K562 (cell line): ENCODE measurements at regions not wholly inside any gene's neighbourhood (a gene's known extent, or its start where the extent isn't known, plus 50 kb on each side); places are given as distances from the start of the nearest gene placed in this dataset.

Experiments
- ATAC-seq: fragments of 200-7000 bp; cut with Tn5 transposase; 3 replicates; pipeline ENCODE4 v1.9.1; 2020; ENCODE audit warnings: moderate library complexity
- BruUV-seq: library from RNA; stranded (reverse); fragments of 400-500 nt; replicated peaks from 2 replicates; lab custom pipeline; 2021; lab: Mats Ljungman, UMichigan
- CTCF ChIA-PET: fragments of 300-600 bp; formaldehyde crosslinking; extraction: SDS; loops from one replicate; lab custom pipeline; 2021; ENCODE audit warnings: low intra/inter-chr PET ratio; lab: Yijun Ruan, JAX
- POLR2A ChIA-PET: fragments of 300-600, 350-650 bp; sonication (Branson Sonifier 250); formaldehyde crosslinking; extraction: SDS; loops from one replicate; lab custom pipeline; 2021; ENCODE audit warnings: antibody characterized with exemption, inconsistent platforms; lab: Yijun Ruan, JAX
- DNase-seq, 4 experiments: peaks; one replicate each; pipeline versions ENCODE4 v3.0.0 to v3.0.0-alpha.2; 2011 to 2018; ENCODE audit warnings: low spot score in 3 of 4, mixed read lengths in 3 of 4; ENCODE audit errors: extremely low read depth in 1 of 4
- FAIRE-seq: peaks from 2 replicates; lab custom pipeline; 2011; peaks lifted over from hg19 to GRCh38; lab: Jason Lieb, UNC
- H2AFZ ChIP-seq: 2 replicates; pipeline ENCODE4 v1.6.0; 2011; ENCODE audit warnings: low read depth, low read length, control low read depth, inconsistent platforms
- H3K27ac ChIP-seq: fragments of 200-600 bp; 3 replicates; pipeline ENCODE4 v1.8.0; 2011; ENCODE audit warnings: low read depth, mild to moderate bottlenecking, control low read depth, inconsistent platforms, low read length, moderate library complexity, mixed read lengths; ENCODE audit errors: extremely low read depth
- H3K27me3 ChIP-seq, 2 experiments: fragments of 300-600 bp in 1 of 2; 2 replicates in 1 of 2; 3 replicates in 1 of 2; pipeline versions ENCODE4 v1.6.0 to v1.8.0; 2011; ENCODE audit warnings: inconsistent platforms in 2 of 2, low read length in 2 of 2, mild to moderate bottlenecking in 1 of 2, mixed read lengths in 1 of 2, moderate library complexity in 1 of 2; ENCODE audit not compliant: control insufficient read depth in 2 of 2, insufficient read depth in 2 of 2
- H3K36me3 ChIP-seq: fragments of 300-600 bp; 3 replicates; pipeline ENCODE4 v1.8.0; 2011; ENCODE audit warnings: mild to moderate bottlenecking, low read length, inconsistent platforms; ENCODE audit not compliant: control insufficient read depth, insufficient read depth
- H3K4me1 ChIP-seq, 2 experiments: fragments of 200-600 bp in 1 of 2; replicated peaks in 1 of 2; 2 replicates in 1 of 2; 3 replicates in 1 of 2; pipeline versions ENCODE4 v1.5.1 to v1.8.0; 2011; ENCODE audit warnings: inconsistent platforms in 2 of 2, low read length in 2 of 2, mild to moderate bottlenecking in 1 of 2, mixed read lengths in 1 of 2, moderate library complexity in 1 of 2; ENCODE audit not compliant: control insufficient read depth in 2 of 2, insufficient read depth in 2 of 2
- H3K4me2 ChIP-seq: 2 replicates; pipeline ENCODE4 v1.6.1; 2011; ENCODE audit warnings: low read length, control low read depth, inconsistent platforms, mixed read lengths; ENCODE audit not compliant: insufficient read depth
- H3K4me3 ChIP-seq: fragments of 200-600 bp; sonication (generic), shearing (Covaris generic); 2 replicates; pipeline ENCODE4 v1.5.1; 2016; ENCODE audit warnings: control low read depth, inconsistent platforms
- H3K79me2 ChIP-seq: fragments of 200-600 bp; 3 replicates; pipeline ENCODE4 v1.8.0; 2011; ENCODE audit warnings: low read length, inconsistent platforms; ENCODE audit not compliant: control insufficient read depth, insufficient read depth
- H3K9ac ChIP-seq, 2 experiments: 2 replicates each; pipeline versions ENCODE4 v1.6.0 to v1.6.1; 2011; ENCODE audit warnings: low read depth in 2 of 2, low read length in 2 of 2, control low read depth in 1 of 2, inconsistent platforms in 1 of 2, mild to moderate bottlenecking in 1 of 2, mixed read lengths in 1 of 2; ENCODE audit not compliant: insufficient read depth in 1 of 2
- H3K9me1 ChIP-seq: one replicate; pipeline ENCODE4 v1.6.0; 2011; ENCODE audit warnings: inconsistent platforms, mild to moderate bottlenecking, low read length, moderate library complexity; ENCODE audit not compliant: control insufficient read depth, insufficient read depth
- H3K9me3 ChIP-seq: replicated peaks from 2 replicates; pipeline ENCODE4 v1.5.1; 2011; ENCODE audit warnings: low read depth, low read length, inconsistent platforms; ENCODE audit not compliant: control insufficient read depth, insufficient read depth
- H4K20me1 ChIP-seq: replicated peaks from 2 replicates; pipeline ENCODE4 v1.6.1; 2011; ENCODE audit warnings: low read length, inconsistent platforms, mixed read lengths; ENCODE audit not compliant: control insufficient read depth, insufficient read depth
- HDAC2 ChIP-seq: fragments of 450-650 bp; IDR thresholded peaks from 2 replicates; pipeline ENCODE4 v1.6.1; 2016; ENCODE audit warnings: mild to moderate bottlenecking
- MAZ ChIP-seq, 2 experiments: fragments of 450-650 bp in 1 of 2; sonication (generic) in 1 of 2; formaldehyde crosslinking; IDR thresholded peaks in 1 of 2; conservative IDR thresholded peaks in 1 of 2; 2 replicates each; pipeline versions ENCODE4 v1.4.0 to v1.5.0; 2020; ENCODE audit warnings: mild to moderate bottlenecking in 1 of 2, missing genetic modification reagents in 1 of 2
- PHF20 ChIP-seq: fragments of 450-650 bp; IDR thresholded peaks from 2 replicates; pipeline ENCODE4 v1.6.1; 2018; ENCODE audit not compliant: partially characterized antibody
- PPARD ChIP-seq: fragments of 250-450 bp; sonication (Bioruptor Pico); IDR thresholded peaks from 2 replicates; pipeline ENCODE4 v1.8.0; 2022; ENCODE audit warnings: inconsistent platforms, mild to moderate bottlenecking, moderate library complexity
- PRDM10 ChIP-seq: fragments of 450-650 bp; IDR thresholded peaks from 2 replicates; pipeline ENCODE4 v1.6.1; 2018; ENCODE audit not compliant: partially characterized antibody
- SLC30A9 ChIP-seq: fragments of 250-450 bp; sonication (Bioruptor Pico); IDR thresholded peaks from 2 replicates; pipeline ENCODE4 v1.8.0; 2022; ENCODE audit warnings: mild to moderate bottlenecking, moderate library complexity
- TBP ChIP-seq: optimal IDR thresholded peaks from 2 replicates; pipeline ENCODE3; 2011; ENCODE audit warnings: low read depth, low read length, improper control_type of control experiment
- TEAD1 ChIP-seq, 2 experiments: fragments of 450-650 bp in 1 of 2; sonication (generic) in 1 of 2; formaldehyde crosslinking; IDR thresholded peaks; 2 replicates each; pipeline versions ENCODE4 v1.4.0 to v1.8.0; 2020 to 2022; ENCODE audit warnings: mild to moderate bottlenecking in 2 of 2, missing genetic modification reagents in 1 of 2
- ZNF347 ChIP-seq: fragments of 450-650 bp; formaldehyde crosslinking; IDR thresholded peaks from 2 replicates; pipeline ENCODE4 v1.4.0; 2020; ENCODE audit warnings: low read depth, mild to moderate bottlenecking, moderate library complexity
- ZNF511 ChIP-seq: sonication (generic); formaldehyde crosslinking; IDR thresholded peaks from 2 replicates; pipeline ENCODE4 v1.8.0; 2022; ENCODE audit warnings: mild to moderate bottlenecking, missing genetic modification reagents
- WGBS: fragments of 100-300 bp; shearing (Covaris generic); methylation state at CpG from one replicate; pipeline ENCODE4 v1.1.6; 2016; ENCODE audit warnings: low coverage, mixed read lengths; ENCODE audit not compliant: insufficient coverage; ENCODE audit errors: missing lambda C conversion rate; 5-methylcytosine and 5-hydroxymethylcytosine counted together
- in situ Hi-C: fragments of 300-500 bp; cut with MboI; formaldehyde crosslinking; loops from 4 replicates; pipeline ENCODE4 v1.15.0; 2018; ENCODE audit warnings: inconsistent platforms, mixed read lengths
- intact Hi-C: fragments of 100-400 bp; cut with micrococcal nuclease; formaldehyde crosslinking; loops from 2 replicates; pipeline ENCODE4 v1.14.2; 2022
- TF ChIP-seq, protein P1 (sequence below): fragments of 200-400 bp; formaldehyde crosslinking; IDR thresholded peaks from 2 replicates; pipeline ENCODE4 v1.6.1; 2017; ENCODE audit warnings: mild to moderate bottlenecking, low read depth, low read length, moderate library complexity
- TF ChIP-seq, protein P2 (sequence below): fragments of 450-650 bp; conservative IDR thresholded peaks from 2 replicates; pipeline ENCODE4 v1.6.1; 2016; ENCODE audit warnings: missing genetic modification characterization, low read depth, mild to moderate bottlenecking, missing compliant biosample characterization, moderate library complexity

GRCh38 chr1:14403961-14404645, 194.4 kb upstream of the KAZN start:
- ATAC-seq: no peak
- Histone ChIP-seq H3K27ac (no peak overlapping the region), H3K36me3 (no peaks in the 10 kb centered on the region), H3K9me3 (no peaks in the 10 kb centered on the region), H3K27me3 (no peaks in the 10 kb centered on the region), H3K9me1 (no peaks in the 10 kb centered on the region), H3K79me2 (no peaks in the 10 kb centered on the region), H4K20me1 (no peaks in the 10 kb centered on the region), H3K4me2 (no peak overlapping the region), H3K4me1 (no peaks in the 10 kb centered on the region), H2AFZ (no peak overlapping the region), H3K9ac (no peak overlapping the region), H3K4me3 (no peak overlapping the region)
- in situ Hi-C loops (no loop called here), intact Hi-C loops (no loop called here)
- no peak for DNase-seq
- ChIA-PET POLR2A (no interaction called here), CTCF (no interaction called here)
- no peak for TF ChIP-seq ZNF511
- TF ChIP-seq PHF20: no peak
- TF ChIP-seq, protein P1, sequence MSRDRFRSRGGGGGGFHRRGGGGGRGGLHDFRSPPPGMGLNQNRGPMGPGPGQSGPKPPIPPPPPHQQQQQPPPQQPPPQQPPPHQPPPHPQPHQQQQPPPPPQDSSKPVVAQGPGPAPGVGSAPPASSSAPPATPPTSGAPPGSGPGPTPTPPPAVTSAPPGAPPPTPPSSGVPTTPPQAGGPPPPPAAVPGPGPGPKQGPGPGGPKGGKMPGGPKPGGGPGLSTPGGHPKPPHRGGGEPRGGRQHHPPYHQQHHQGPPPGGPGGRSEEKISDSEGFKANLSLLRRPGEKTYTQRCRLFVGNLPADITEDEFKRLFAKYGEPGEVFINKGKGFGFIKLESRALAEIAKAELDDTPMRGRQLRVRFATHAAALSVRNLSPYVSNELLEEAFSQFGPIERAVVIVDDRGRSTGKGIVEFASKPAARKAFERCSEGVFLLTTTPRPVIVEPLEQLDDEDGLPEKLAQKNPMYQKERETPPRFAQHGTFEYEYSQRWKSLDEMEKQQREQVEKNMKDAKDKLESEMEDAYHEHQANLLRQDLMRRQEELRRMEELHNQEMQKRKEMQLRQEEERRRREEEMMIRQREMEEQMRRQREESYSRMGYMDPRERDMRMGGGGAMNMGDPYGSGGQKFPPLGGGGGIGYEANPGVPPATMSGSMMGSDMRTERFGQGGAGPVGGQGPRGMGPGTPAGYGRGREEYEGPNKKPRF: no peak
- TF ChIP-seq, protein P2, sequence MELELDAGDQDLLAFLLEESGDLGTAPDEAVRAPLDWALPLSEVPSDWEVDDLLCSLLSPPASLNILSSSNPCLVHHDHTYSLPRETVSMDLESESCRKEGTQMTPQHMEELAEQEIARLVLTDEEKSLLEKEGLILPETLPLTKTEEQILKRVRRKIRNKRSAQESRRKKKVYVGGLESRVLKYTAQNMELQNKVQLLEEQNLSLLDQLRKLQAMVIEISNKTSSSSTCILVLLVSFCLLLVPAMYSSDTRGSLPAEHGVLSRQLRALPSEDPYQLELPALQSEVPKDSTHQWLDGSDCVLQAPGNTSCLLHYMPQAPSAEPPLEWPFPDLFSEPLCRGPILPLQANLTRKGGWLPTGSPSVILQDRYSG: no peak
- no peak for TF ChIP-seq HDAC2
- no peak for TF ChIP-seq SLC30A9 (CRISPR knock-in tag)
- TF ChIP-seq PRDM10: no peak
- no peak for TF ChIP-seq MAZ (CRISPR knock-in tag; conservative IDR thresholded peaks at IDR 0.05 in 1 of 2, IDR thresholded peaks at IDR 0.05 in 1 of 2)
- no peak for TF ChIP-seq ZNF347
- no peak for TF ChIP-seq TEAD1 (CRISPR knock-in tag; IDR thresholded peaks at IDR 0.05)
- no peak for TF ChIP-seq PPARD
- TF ChIP-seq TBP: no peak
- no peak for FAIRE-seq
- WGBS: 57% methylated on average over 13 of the region's 13 CpGs
- no TSS peak for BruUV-seq
